Astrocyte of the spinal cord (primary cell): ENCODE measurements at regions not wholly inside any gene's neighbourhood (a gene's known extent, or its start where the extent isn't known, plus 50 kb on each side); places are given as distances from the start of the nearest gene placed in this dataset.

Experiments
- DNase-seq: peaks from one replicate; pipeline ENCODE4 v3.0.0; 2011; ENCODE audit warnings: low read depth, low spot score
- H3K4me3 ChIP-seq: 2 replicates; pipeline ENCODE4 v1.5.1; 2011; ENCODE audit warnings: low read depth, mild to moderate bottlenecking, low read length, moderate library complexity
- CTCF ChIP-seq: IDR thresholded peaks from 2 replicates; pipeline ENCODE4 v1.5.1; 2012; ENCODE audit warnings: low read depth, mild to moderate bottlenecking, low read length, inconsistent platforms
- in situ Hi-C: cut with HindIII; loops from 2 replicates; pipeline ENCODE4 v1.10.0; 2017; ENCODE audit warnings: low sequenced_read_pairs

GRCh38 chr9:30718483-30718882 lies 1666.0 kb upstream of the ACO1 start:
- no peak for DNase-seq
- no peak for TF ChIP-seq CTCF
- in situ Hi-C loops, result no loop called here
- H3K4me3 ChIP-seq, result no peak overlapping the region

- in situ Hi-C loops, result no loop called here
- TF ChIP-seq CTCF, result no peak
- no peak overlapping the region for H3K4me3 ChIP-seq
- DNase-seq, result no peak
Observed at GRCh38 chr9:30722065-30722464, 1662.4 kb upstream of the ACO1 start.

GRCh38 chr9:30723656-30724055 lies 1660.8 kb upstream of the ACO1 start:
- no peak for TF ChIP-seq CTCF
- DNase-seq, result peak; percentile 40
- no peak overlapping the region for H3K4me3 ChIP-seq
- in situ Hi-C loops, result no loop called here

GRCh38 chr9:30732060-30732459 lies 1652.4 kb upstream of the ACO1 start:
- H3K4me3 ChIP-seq, result no peak overlapping the region
- no peak for DNase-seq
- in situ Hi-C loops, result no loop called here
- TF ChIP-seq CTCF, result no peak

- no peak for TF ChIP-seq CTCF
- DNase-seq, result no peak
- H3K4me3 ChIP-seq, result no peak overlapping the region
- in situ Hi-C loops, result no loop called here
Observed at GRCh38 chr9:30744871-30745270, 1639.6 kb upstream of the ACO1 start.

- no peak overlapping the region for H3K4me3 ChIP-seq
- in situ Hi-C loops, result no loop called here
- TF ChIP-seq CTCF, result no peak
Observed at GRCh38 chr9:30746589-30746988, 1637.9 kb upstream of the ACO1 start.

GRCh38 chr9:30757723-30758122 lies 1626.7 kb upstream of the ACO1 start:
- TF ChIP-seq CTCF, result no peak
- no peak overlapping the region for H3K4me3 ChIP-seq
- no peak for DNase-seq
- in situ Hi-C loops, result no loop called here

More at GRCh38 chr9:30746589-30746988, 1637.9 kb upstream of the ACO1 start:
- DNase-seq, result no peak
